BJ (cell line): ENCODE measurements at regions not wholly inside any gene's neighbourhood (a gene's known extent, or its start where the extent isn't known, plus 50 kb on each side); places are given as distances from the start of the nearest gene placed in this dataset.

Experiments
- CTCF ChIA-PET: fragments of 350-600 bp; formaldehyde crosslinking; extraction: SDS; loops from one replicate; lab custom pipeline; 2021; ENCODE audit warnings: antibody characterized with exemption, inconsistent platforms; lab: Yijun Ruan, JAX
- POLR2A ChIA-PET: fragments of 300-600 bp; sonication (Branson Sonifier 250); formaldehyde crosslinking; extraction: SDS; loops from one replicate; lab custom pipeline; 2021; ENCODE audit warnings: antibody characterized with exemption; lab: Charles Lee
- DNase-seq: peaks from one replicate; pipeline ENCODE4 v3.0.0-alpha.2; 2011; ENCODE audit warnings: low read depth
- H3K27me3 ChIP-seq: 2 replicates; pipeline ENCODE4 v1.6.0; 2011; ENCODE audit warnings: low read length; ENCODE audit not compliant: control insufficient read depth, insufficient read depth
- H3K36me3 ChIP-seq: 2 replicates; pipeline ENCODE4 v1.5.1; 2011; ENCODE audit warnings: low read length; ENCODE audit not compliant: control insufficient read depth, insufficient read depth
- H3K4me3 ChIP-seq: 2 replicates; pipeline ENCODE4 v1.5.1; 2011; ENCODE audit warnings: low read depth, mild to moderate bottlenecking, control low read depth, low read length
- CTCF ChIP-seq: IDR thresholded peaks from 2 replicates; pipeline ENCODE4 v1.5.1; 2011; ENCODE audit warnings: low read depth, mild to moderate bottlenecking, control low read depth, inconsistent platforms, low read length, moderate library complexity; ENCODE audit not compliant: insufficient read depth

GRCh38 chr18:62629031-62629430 lies 86.3 kb upstream of the PHLPP1 start:
- ChIA-PET POLR2A (no interaction called here), CTCF (no interaction called here)
- Histone ChIP-seq H3K36me3 (no peaks in the 10 kb centered on the region), H3K4me3 (no peak overlapping the region), H3K27me3 (no peaks in the 10 kb centered on the region; the same call in 1 of the 2 replicates)
- no peak for DNase-seq
- no peak for TF ChIP-seq CTCF

- no peak for TF ChIP-seq CTCF
- Histone ChIP-seq H3K4me3 (no peak overlapping the region), H3K36me3 (no peaks in the 10 kb centered on the region), H3K27me3 (no peaks in the 10 kb centered on the region; the same call in 1 of the 2 replicates)
- ChIA-PET CTCF (no interaction called here), POLR2A (no interaction called here)
- no peak for DNase-seq
Observed at GRCh38 chr18:62631173-62631572, 84.2 kb upstream of the PHLPP1 start.

DNA sequence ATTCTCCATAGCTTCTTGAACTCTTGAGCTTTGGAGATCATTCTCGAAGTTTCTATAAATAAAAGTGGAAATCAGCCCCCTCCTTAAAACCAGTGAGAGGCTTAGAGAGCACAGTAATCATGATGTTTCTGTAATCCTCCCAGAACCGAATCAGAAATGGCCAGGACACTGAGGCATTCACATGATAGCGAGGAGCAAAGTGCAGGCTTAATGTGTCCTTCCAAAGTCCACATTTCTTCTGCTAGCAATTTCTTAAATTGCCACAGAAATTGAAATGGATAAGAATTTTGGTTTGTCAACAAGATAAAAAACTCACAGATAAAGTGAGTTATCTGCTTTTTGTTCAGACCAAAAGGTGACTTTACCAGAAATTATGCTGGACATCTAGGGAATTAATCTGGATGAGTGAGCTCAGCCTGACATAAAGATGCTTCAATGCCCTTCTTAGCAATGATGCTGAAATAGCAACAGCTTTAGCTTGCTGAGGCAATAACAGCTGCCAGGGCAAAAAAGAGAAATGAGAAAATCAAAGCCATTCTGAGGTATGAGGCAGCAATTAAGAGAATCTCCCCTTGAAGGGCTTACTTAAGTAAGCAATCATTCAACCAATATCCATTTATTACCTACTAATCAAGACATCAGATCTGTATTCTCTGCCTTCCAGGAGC lies 82.4 kb upstream of the PHLPP1 start:
- ChIA-PET CTCF (interaction anchor here (1.6 kb wide), 1 partner anchor 46 kb away, joined by 4 read pairs; no protein-coding TSS in a partner anchor), POLR2A (no interaction called here)
- H3K36me3 ChIP-seq: no peaks in the 10 kb centered on the region
- no peaks in the 10 kb centered on the region; the same call in 1 of the 2 replicates for H3K27me3 ChIP-seq
- no peak overlapping the region for H3K4me3 ChIP-seq
- TF ChIP-seq CTCF: no peak
- DNase-seq: no peak

- POLR2A ChIA-PET: no interaction called here
- no peak overlapping the region for H3K4me3 ChIP-seq
Observed at GRCh38 chr18:62634458-62634857, 80.9 kb upstream of the PHLPP1 start.

More at GRCh38 chr18:62634458-62634857, 80.9 kb upstream of the PHLPP1 start:
- CTCF ChIA-PET: no interaction called here
- peak; percentile 38 for DNase-seq
- no peaks in the 10 kb centered on the region; the same call in 1 of the 2 replicates for H3K27me3 ChIP-seq
- H3K36me3 ChIP-seq: no peaks in the 10 kb centered on the region
- TF ChIP-seq CTCF: no peak
